HG03280 (cell line): ENCODE measurements at regions not wholly inside any gene's neighbourhood (a gene's known extent, or its start where the extent isn't known, plus 50 kb on each side); places are given as distances from the start of the nearest gene placed in this dataset.

Experiments used
- ATAC-seq: cut with Tn5 transposase; IDR thresholded peaks from one replicate; pipeline ENCODE4 v1.9.1; 2021; ENCODE audit warnings: mild to moderate bottlenecking, moderate library complexity; ENCODE audit not compliant: unreplicated experiment

DNA sequence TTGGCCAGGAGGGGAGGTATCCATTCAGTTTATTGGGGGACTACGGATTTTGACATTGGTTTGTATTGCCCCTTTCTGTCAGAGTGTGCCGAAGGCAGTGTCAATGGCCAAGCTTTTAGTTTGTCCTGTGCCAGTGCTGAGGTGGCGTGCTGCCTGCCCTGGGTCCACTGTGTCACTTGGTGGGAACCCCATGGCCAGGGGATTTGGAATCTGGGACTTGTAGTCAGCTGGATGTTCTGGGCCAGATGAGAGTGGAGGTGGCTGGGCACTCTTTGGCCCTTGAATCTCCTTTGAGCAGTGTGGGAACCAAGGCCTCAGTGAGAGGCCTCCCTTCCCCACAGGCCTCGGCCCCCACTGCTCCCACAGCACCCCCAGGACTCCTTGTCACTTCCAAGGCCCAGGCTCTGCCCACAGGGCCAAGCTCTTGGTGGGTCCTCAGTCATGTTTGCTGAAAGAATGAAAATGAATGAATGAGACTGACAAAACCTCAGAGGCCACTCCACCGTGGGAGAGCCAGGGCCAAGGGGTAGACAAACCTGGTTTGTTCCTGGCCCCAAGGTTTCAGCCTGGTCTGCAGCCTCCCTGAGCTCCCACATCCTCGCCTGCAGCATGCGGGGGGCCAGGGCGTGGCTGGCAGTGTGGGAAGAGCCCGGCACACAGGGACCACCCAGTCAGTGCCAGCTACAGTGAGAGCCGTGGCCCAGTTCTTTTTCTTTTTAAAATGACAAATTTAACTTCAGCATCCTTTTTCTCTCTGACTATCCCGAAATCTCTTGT is 412.2 kb downstream of the MATN1 start:
- no peak for ATAC-seq

DNA sequence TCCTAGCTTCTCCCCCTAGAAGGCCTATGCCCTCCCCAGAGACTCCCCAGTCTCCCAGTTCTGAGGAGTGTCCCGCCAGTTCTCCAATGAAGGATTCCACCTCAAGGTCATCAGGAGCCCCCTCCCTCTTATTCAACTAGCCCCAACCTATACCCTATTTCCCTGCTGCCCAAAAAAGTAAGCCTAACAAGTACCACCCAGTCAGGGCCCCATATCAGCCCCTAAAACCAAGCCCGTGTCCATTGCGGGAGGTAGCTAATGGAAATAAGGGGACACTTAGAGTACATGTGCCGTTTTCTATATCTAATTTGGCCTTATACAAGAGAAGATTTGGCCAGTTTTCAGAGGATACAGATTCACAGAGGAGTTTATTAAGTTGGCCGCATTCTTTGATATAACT is 416.2 kb downstream of the MATN1 start:
- ATAC-seq, result no peak

GRCh38 chr1:30305519-30305918 is 417.9 kb downstream of the MATN1 start:
- no peak for ATAC-seq

DNA sequence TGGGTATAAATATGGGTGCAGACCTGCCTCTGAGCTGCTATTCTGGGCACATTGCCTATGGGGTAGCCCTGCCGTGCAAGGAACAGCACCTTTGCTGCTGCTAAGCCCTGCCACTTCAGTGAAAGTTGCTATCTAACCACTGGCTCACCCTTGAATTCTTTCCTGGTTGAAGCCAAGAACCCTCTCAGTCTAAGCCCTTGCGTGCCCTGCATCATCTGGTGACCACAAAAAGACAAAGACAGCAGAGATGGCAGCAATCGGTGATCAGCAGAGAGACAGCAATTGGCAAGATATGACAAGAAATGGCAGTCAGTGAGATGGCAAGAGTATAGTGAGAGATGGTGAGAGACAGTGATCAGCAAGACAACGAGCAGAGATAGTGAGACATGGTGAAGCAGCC is 418.3 kb downstream of the MATN1 start:
- ATAC-seq, result no peak

DNA sequence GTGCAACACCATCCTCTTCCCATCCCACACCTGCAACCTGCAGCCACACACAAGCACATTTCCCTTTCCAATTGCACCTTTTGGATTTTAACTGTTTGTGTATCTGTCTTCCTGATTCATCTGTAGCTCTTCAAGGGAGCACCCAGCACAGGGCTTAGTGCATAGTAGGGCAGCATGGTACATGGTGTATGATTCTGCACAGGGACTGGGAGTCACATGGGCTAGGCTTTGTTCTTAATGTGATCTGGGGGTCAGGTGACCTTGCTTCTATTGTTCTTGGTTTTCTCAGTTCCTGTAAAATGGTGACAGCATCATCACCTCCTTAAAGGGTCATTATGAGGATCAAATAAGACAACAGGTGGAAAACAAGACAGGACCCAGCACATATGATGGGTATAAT is 419.3 kb downstream of the MATN1 start:
- no peak for ATAC-seq

- ATAC-seq, result no peak
Observed at GRCh38 chr1:30303387-30303786, 420.0 kb downstream of the MATN1 start.

GRCh38 chr1:30302858-30303257 is 420.5 kb downstream of the MATN1 start:
- no peak for ATAC-seq

- no peak for ATAC-seq
Observed at GRCh38 chr1:30300669-30301068, 422.7 kb downstream of the MATN1 start.

- no peak for ATAC-seq
Observed at GRCh38 chr1:30299393-30299792, 424.0 kb downstream of the MATN1 start.

- no peak for ATAC-seq
Observed at GRCh38 chr1:30295674-30296073, 427.7 kb downstream of the MATN1 start.

- no peak for ATAC-seq
Observed at GRCh38 chr1:30295266-30295665, 428.1 kb downstream of the MATN1 start.

DNA sequence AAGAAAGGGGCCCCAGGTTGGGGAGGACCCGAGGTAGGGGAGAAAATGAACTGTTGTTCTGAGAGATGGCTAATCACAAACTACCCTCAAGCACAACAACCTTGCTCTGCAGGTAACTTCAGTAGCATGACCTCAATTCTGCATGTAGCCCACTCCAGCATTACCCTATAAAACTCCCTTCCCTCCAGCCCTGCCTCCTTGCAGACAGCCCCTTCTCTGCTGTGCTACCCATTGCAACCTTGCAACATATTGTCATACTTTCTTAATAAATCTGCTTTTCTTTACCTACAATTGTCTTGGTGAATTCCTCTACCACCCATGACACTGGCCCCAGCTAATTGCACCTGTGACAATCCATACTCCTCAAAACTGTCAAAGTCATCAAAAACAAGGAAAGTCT is 428.9 kb downstream of the MATN1 start:
- no peak for ATAC-seq

GRCh38 chr1:30292451-30292850 is 430.9 kb downstream of the MATN1 start:
- no peak for ATAC-seq

GRCh38 chr1:30291526-30291925 is 431.9 kb downstream of the MATN1 start:
- ATAC-seq, result no peak

GRCh38 chr1:30290581-30290980 is 432.8 kb downstream of the MATN1 start:
- ATAC-seq, result no peak

GRCh38 chr1:30287976-30288375 is 435.4 kb downstream of the MATN1 start:
- no peak for ATAC-seq

GRCh38 chr1:30286988-30287839 is 436.2 kb downstream of the MATN1 start:
- no peak for ATAC-seq

- ATAC-seq, result no peak
Observed at GRCh38 chr1:30286241-30286987, 437.0 kb downstream of the MATN1 start.

DNA sequence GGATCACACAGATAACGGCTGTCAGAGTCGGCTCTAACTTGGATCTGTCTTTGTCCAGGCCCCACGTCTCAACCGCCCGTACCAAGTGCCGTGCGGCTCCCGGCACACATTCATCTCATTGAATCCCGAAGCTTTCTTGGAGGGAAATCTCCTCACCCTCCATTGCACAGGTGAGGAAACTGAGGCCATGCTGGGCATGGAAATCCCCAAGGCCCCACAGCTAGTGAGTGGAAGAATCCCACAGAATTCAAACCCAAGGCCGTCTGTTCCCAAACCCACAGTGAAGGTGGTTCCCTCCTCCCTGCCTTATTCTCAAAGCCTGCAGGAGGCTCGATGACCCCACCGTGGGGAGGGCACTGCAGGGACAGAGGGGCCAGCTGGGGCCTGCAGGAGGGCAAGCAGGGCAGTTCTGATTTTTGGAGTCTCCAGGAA is 437.9 kb downstream of the MATN1 start:
- no peak for ATAC-seq

GRCh38 chr1:30284728-30285475 is 438.5 kb downstream of the MATN1 start:
- no peak for ATAC-seq

DNA sequence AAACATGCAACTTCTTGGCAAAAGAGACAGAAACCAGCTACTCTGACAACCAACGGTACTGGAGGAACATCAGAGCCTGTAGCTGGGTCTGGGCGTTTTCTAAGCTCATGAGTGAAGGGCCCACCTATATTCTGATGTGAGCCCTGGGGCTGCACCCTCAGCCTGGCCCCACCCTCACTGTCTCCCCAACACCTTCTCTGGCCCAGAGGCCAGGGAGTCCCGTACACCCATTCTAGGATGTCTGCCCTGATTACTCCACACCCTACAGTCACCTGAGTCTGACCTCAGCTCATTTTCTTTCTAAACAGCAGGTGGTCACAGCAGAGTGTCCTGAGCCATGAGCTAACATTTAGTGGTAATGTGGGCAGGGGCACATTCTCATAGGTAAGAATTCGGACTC is 439.2 kb downstream of the MATN1 start:
- no peak for ATAC-seq
